HG03280 (cell line): ENCODE measurements at regions not wholly inside any gene's neighbourhood (a gene's known extent, or its start where the extent isn't known, plus 50 kb on each side); places are given as distances from the start of the nearest gene placed in this dataset.

Source experiments
- ATAC-seq: cut with Tn5 transposase; IDR thresholded peaks from one replicate; pipeline ENCODE4 v1.9.1; 2021; ENCODE audit warnings: mild to moderate bottlenecking, moderate library complexity; ENCODE audit not compliant: unreplicated experiment

GRCh38 chr1:209229494-209230061 is 353.9 kb upstream of the CAMK1G start:
- no peak for ATAC-seq

- no peak for ATAC-seq
Observed at GRCh38 chr1:209230314-209230713, 353.2 kb upstream of the CAMK1G start.

- ATAC-seq, result no peak
Observed at GRCh38 chr1:209231476-209232156, 351.9 kb upstream of the CAMK1G start.

- ATAC-seq, result no peak
Observed at GRCh38 chr1:209232197-209232596, 351.3 kb upstream of the CAMK1G start.

GRCh38 chr1:209232759-209233158 is 350.8 kb upstream of the CAMK1G start:
- no peak for ATAC-seq

- no peak for ATAC-seq
Observed at GRCh38 chr1:209235166-209235565, 348.3 kb upstream of the CAMK1G start.

GRCh38 chr1:209238356-209238755 is 345.2 kb upstream of the CAMK1G start:
- ATAC-seq, result no peak

- ATAC-seq, result no peak
Observed at GRCh38 chr1:209240351-209240750, 343.2 kb upstream of the CAMK1G start.

- ATAC-seq, result no peak
Observed at GRCh38 chr1:209241487-209241886, 342.0 kb upstream of the CAMK1G start.

- peak; percentile 88 for ATAC-seq
Observed at GRCh38 chr1:209248649-209249279, 334.8 kb upstream of the CAMK1G start.

- no peak for ATAC-seq
Observed at GRCh38 chr1:209249280-209249670, 334.2 kb upstream of the CAMK1G start.

- ATAC-seq, result no peak
Observed at GRCh38 chr1:209249785-209250440, 333.6 kb upstream of the CAMK1G start.

- no peak for ATAC-seq
Observed at GRCh38 chr1:209250861-209251636, 332.5 kb upstream of the CAMK1G start.

GRCh38 chr1:209256766-209257350 is 326.7 kb upstream of the CAMK1G start:
- ATAC-seq, result no peak

GRCh38 chr1:209257454-209257853 is 326.1 kb upstream of the CAMK1G start:
- no peak for ATAC-seq

GRCh38 chr1:209260136-209260535 is 323.4 kb upstream of the CAMK1G start:
- no peak for ATAC-seq

- ATAC-seq, result no peak
Observed at GRCh38 chr1:209262631-209263030, 320.9 kb upstream of the CAMK1G start.

GRCh38 chr1:209265301-209265700 is 318.2 kb upstream of the CAMK1G start:
- ATAC-seq, result no peak

- no peak for ATAC-seq
Observed at GRCh38 chr1:209266590-209267205, 316.8 kb upstream of the CAMK1G start.

GRCh38 chr1:209267968-209268367 is 315.5 kb upstream of the CAMK1G start:
- no peak for ATAC-seq
